SH-SY5Y (cell line): ENCODE measurements at regions not wholly inside any gene's neighbourhood (a gene's known extent, or its start where the extent isn't known, plus 50 kb on each side); places are given as distances from the start of the nearest gene placed in this dataset.

Experiments
- GATA2 ChIP-seq: IDR thresholded peaks from 2 replicates; pipeline ENCODE4 v1.6.1; 2011; ENCODE audit warnings: mild to moderate bottlenecking, low read depth, low read length
- GATA3 ChIP-seq: IDR thresholded peaks from 2 replicates; pipeline ENCODE4 v1.6.1; 2011; ENCODE audit warnings: low read depth, mild to moderate bottlenecking, low read length, moderate library complexity

- TF ChIP-seq GATA3 = no peak
- TF ChIP-seq GATA2 = no peak
Measured at GRCh38 chr11:13062115-13062514, 53.0 kb downstream of the RASSF10 start.

GRCh38 chr11:13064593-13064992 lies 55.5 kb downstream of the RASSF10 start:
- TF ChIP-seq GATA2 (no peak), GATA3 (no peak)

- TF ChIP-seq GATA3 (no peak), GATA2 (no peak)
Measured at GRCh38 chr11:13065200-13065787, 56.2 kb downstream of the RASSF10 start.

GRCh38 chr11:13068211-13068610 lies 59.1 kb downstream of the RASSF10 start:
- TF ChIP-seq GATA3 = no peak
- TF ChIP-seq GATA2 = no peak

- TF ChIP-seq GATA2 (no peak), GATA3 (no peak)
Measured at GRCh38 chr11:13073119-13073981, 64.2 kb downstream of the RASSF10 start.

- TF ChIP-seq GATA2 (no peak), GATA3 (no peak)
Measured at GRCh38 chr11:13074714-13075464, 65.8 kb downstream of the RASSF10 start.

- no peak for TF ChIP-seq GATA2
- no peak for TF ChIP-seq GATA3
Measured at GRCh38 chr11:13076961-13077360, 67.8 kb downstream of the RASSF10 start.

GRCh38 chr11:13080861-13081260 lies 71.7 kb downstream of the RASSF10 start:
- TF ChIP-seq GATA3 = no peak
- TF ChIP-seq GATA2 = no peak

- TF ChIP-seq GATA2 (no peak), GATA3 (no peak)
Measured at GRCh38 chr11:13082588-13082987, 73.5 kb downstream of the RASSF10 start.

GRCh38 chr11:13090228-13090708 lies 81.2 kb downstream of the RASSF10 start:
- TF ChIP-seq GATA2 = no peak
- TF ChIP-seq GATA3 = no peak

- TF ChIP-seq GATA3 (no peak), GATA2 (no peak)
Measured at GRCh38 chr11:13091373-13091772, 82.3 kb downstream of the RASSF10 start.

- TF ChIP-seq GATA2 (no peak), GATA3 (no peak)
Measured at GRCh38 chr11:13091804-13092203, 82.7 kb downstream of the RASSF10 start.

GRCh38 chr11:13094930-13095687 lies 86.0 kb downstream of the RASSF10 start:
- TF ChIP-seq GATA3 (no peak), GATA2 (no peak)

GRCh38 chr11:13098063-13098462 lies 88.9 kb downstream of the RASSF10 start:
- TF ChIP-seq GATA3 (no peak), GATA2 (no peak)
